HCT116 (cell line): ENCODE measurements at regions not wholly inside any gene's neighbourhood (a gene's known extent, or its start where the extent isn't known, plus 50 kb on each side); places are given as distances from the start of the nearest gene placed in this dataset.

Source experiments
- CEBPB ChIP-seq: IDR thresholded peaks from 2 replicates; pipeline ENCODE4 v1.6.1; 2012; ENCODE audit warnings: low read depth
- POLR2AphosphoS5 ChIP-seq: IDR thresholded peaks from 2 replicates; pipeline ENCODE4 v1.6.1; 2011; ENCODE audit warnings: mild to moderate bottlenecking, low read depth, low read length, moderate library complexity
- ZNF274 ChIP-seq: fragments of 200-500 bp; sonication (Bioruptor generic); IDR thresholded peaks from 2 replicates; pipeline ENCODE4 v1.6.1; 2014; ENCODE audit warnings: mild to moderate bottlenecking, low read depth, low read length, inconsistent platforms
- TF ChIP-seq, protein P1 (sequence below): IDR thresholded peaks from 2 replicates; pipeline ENCODE4 v1.6.1; 2012
- TF ChIP-seq, protein P2 (sequence below): IDR thresholded peaks from 2 replicates; pipeline ENCODE4 v1.6.1; 2011; ENCODE audit warnings: mild to moderate bottlenecking, low read length, moderate library complexity; ENCODE audit not compliant: insufficient replicate concordance; ENCODE audit errors: extremely low read depth
- TF ChIP-seq, protein P3 (sequence below): IDR thresholded peaks from 2 replicates; pipeline ENCODE4 v1.6.1; 2012; ENCODE audit warnings: low read depth
- TF ChIP-seq, protein P4 (sequence below), 3 experiments: fragments of 200-600 bp in 1 of 3; sonication (generic) in 1 of 3; IDR thresholded peaks in 2 of 3; conservative IDR thresholded peaks in 1 of 3; 2 replicates each; pipeline ENCODE4 v1.5.1; 2012 to 2017; ENCODE audit warnings: low read depth in 2 of 3, low read length in 2 of 3, antibody characterized with exemption in 1 of 3, borderline replicate concordance in 1 of 3, control low read depth in 1 of 3, mild to moderate bottlenecking in 1 of 3, mixed read lengths in 1 of 3, mixed run types in 1 of 3, moderate library complexity in 1 of 3; ENCODE audit not compliant: insufficient read depth in 1 of 3

- TF ChIP-seq POLR2AphosphoS5 (no peak), CEBPB (no peak), ZNF274 (no peak)
- TF ChIP-seq, protein P1, sequence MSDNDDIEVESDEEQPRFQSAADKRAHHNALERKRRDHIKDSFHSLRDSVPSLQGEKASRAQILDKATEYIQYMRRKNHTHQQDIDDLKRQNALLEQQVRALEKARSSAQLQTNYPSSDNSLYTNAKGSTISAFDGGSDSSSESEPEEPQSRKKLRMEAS = no peak
- TF ChIP-seq, protein P2, sequence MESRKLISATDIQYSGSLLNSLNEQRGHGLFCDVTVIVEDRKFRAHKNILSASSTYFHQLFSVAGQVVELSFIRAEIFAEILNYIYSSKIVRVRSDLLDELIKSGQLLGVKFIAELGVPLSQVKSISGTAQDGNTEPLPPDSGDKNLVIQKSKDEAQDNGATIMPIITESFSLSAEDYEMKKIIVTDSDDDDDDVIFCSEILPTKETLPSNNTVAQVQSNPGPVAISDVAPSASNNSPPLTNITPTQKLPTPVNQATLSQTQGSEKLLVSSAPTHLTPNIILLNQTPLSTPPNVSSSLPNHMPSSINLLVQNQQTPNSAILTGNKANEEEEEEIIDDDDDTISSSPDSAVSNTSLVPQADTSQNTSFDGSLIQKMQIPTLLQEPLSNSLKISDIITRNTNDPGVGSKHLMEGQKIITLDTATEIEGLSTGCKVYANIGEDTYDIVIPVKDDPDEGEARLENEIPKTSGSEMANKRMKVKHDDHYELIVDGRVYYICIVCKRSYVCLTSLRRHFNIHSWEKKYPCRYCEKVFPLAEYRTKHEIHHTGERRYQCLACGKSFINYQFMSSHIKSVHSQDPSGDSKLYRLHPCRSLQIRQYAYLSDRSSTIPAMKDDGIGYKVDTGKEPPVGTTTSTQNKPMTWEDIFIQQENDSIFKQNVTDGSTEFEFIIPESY = no peak
- TF ChIP-seq, protein P3, sequence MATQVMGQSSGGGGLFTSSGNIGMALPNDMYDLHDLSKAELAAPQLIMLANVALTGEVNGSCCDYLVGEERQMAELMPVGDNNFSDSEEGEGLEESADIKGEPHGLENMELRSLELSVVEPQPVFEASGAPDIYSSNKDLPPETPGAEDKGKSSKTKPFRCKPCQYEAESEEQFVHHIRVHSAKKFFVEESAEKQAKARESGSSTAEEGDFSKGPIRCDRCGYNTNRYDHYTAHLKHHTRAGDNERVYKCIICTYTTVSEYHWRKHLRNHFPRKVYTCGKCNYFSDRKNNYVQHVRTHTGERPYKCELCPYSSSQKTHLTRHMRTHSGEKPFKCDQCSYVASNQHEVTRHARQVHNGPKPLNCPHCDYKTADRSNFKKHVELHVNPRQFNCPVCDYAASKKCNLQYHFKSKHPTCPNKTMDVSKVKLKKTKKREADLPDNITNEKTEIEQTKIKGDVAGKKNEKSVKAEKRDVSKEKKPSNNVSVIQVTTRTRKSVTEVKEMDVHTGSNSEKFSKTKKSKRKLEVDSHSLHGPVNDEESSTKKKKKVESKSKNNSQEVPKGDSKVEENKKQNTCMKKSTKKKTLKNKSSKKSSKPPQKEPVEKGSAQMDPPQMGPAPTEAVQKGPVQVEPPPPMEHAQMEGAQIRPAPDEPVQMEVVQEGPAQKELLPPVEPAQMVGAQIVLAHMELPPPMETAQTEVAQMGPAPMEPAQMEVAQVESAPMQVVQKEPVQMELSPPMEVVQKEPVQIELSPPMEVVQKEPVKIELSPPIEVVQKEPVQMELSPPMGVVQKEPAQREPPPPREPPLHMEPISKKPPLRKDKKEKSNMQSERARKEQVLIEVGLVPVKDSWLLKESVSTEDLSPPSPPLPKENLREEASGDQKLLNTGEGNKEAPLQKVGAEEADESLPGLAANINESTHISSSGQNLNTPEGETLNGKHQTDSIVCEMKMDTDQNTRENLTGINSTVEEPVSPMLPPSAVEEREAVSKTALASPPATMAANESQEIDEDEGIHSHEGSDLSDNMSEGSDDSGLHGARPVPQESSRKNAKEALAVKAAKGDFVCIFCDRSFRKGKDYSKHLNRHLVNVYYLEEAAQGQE = no peak
- TF ChIP-seq, protein P4, sequence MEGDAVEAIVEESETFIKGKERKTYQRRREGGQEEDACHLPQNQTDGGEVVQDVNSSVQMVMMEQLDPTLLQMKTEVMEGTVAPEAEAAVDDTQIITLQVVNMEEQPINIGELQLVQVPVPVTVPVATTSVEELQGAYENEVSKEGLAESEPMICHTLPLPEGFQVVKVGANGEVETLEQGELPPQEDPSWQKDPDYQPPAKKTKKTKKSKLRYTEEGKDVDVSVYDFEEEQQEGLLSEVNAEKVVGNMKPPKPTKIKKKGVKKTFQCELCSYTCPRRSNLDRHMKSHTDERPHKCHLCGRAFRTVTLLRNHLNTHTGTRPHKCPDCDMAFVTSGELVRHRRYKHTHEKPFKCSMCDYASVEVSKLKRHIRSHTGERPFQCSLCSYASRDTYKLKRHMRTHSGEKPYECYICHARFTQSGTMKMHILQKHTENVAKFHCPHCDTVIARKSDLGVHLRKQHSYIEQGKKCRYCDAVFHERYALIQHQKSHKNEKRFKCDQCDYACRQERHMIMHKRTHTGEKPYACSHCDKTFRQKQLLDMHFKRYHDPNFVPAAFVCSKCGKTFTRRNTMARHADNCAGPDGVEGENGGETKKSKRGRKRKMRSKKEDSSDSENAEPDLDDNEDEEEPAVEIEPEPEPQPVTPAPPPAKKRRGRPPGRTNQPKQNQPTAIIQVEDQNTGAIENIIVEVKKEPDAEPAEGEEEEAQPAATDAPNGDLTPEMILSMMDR (IDR thresholded peaks at IDR 0.05 in 2 of 3, conservative IDR thresholded peaks at IDR 0.05 in 1 of 3; ENCODE audit: borderline replicate concordance in 1 of 3, insufficient read depth in 1 of 3, low read depth in 2 of 3, low read length in 2 of 3) = no peak
These were observed 1840.3 kb upstream of the PCDH7 start for GRCh38 chr4:28879900-28880299.
